ENCODE measurements at regions not wholly inside any gene's neighbourhood (a gene's known extent, or its start where the extent isn't known, plus 50 kb on each side); places are given as distances from the start of the nearest gene placed in this dataset.

DNA sequence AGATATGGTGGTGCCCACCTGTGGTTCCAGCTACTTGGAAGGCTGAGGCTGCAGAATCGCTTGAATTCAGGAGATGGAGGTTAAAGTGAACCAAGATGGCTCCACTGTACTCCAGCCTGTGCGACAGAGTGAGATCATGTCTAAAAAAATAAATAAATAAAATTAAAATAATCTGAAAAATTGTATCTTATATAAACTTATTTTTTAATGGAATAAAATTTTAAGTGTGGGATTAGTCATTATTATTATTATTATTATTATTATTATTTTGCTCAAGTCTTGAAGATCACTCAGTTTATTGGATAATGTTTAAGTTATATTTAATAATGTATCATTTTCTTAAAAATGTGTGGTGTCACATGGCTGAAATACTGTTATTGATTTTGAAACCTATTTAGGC, 688.0 kb upstream of the COX7C start:
- no peak for DNase-seq (ENCODE audit: low read depth)
- no peak overlapping the region for H3K4me3 ChIP-seq (replicated peaks; ENCODE audit: low read depth, low read length)
- TF ChIP-seq, protein P1, sequence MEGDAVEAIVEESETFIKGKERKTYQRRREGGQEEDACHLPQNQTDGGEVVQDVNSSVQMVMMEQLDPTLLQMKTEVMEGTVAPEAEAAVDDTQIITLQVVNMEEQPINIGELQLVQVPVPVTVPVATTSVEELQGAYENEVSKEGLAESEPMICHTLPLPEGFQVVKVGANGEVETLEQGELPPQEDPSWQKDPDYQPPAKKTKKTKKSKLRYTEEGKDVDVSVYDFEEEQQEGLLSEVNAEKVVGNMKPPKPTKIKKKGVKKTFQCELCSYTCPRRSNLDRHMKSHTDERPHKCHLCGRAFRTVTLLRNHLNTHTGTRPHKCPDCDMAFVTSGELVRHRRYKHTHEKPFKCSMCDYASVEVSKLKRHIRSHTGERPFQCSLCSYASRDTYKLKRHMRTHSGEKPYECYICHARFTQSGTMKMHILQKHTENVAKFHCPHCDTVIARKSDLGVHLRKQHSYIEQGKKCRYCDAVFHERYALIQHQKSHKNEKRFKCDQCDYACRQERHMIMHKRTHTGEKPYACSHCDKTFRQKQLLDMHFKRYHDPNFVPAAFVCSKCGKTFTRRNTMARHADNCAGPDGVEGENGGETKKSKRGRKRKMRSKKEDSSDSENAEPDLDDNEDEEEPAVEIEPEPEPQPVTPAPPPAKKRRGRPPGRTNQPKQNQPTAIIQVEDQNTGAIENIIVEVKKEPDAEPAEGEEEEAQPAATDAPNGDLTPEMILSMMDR (IDR thresholded peaks at IDR 0.05; ENCODE audit: low read length, missing control alignments), result no peak

DNA sequence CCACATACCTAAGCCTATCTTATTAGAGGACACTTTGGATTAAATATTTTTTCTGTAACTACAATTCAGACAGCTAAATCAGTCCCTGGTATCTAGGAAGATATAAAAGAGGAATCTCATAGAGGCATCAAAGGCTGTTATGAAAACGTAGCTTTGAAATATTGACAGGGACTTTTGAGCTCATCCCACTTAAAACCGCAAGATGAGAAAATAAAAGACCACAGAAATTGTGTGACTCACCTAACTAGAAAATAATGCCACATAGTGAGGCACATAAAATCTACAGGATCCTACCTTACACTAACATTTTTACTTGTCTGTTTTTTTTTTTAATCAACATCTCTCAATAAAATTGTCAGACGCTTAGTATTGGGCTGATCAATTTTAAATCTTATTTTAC, 686.5 kb upstream of the COX7C start:
- H3K4me3 ChIP-seq (replicated peaks; ENCODE audit: low read depth, low read length), result no peak overlapping the region
- DNase-seq (ENCODE audit: low read depth), result no peak
- TF ChIP-seq, protein P1 (IDR thresholded peaks at IDR 0.05; ENCODE audit: low read length, missing control alignments), result no peak

DNA sequence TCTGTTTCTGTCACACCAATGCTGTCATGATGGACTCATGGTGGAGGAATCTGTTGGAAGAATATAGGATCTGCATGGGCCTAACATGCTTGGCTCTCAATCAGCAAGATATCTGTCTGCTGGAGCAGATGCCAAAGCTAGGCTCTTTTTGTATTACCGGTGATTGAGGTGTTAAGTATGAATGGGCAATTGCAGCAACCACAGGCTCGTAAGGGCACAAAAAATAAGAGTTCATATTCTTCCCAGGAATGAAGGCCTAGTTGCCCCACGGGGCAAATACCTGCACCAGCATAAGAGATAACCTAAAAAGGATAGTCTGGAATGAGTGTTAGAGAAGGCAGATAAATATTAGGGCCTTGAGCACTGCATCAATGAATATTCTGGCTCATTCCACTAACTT, 679.5 kb upstream of the COX7C start:
- no peak for DNase-seq (ENCODE audit: low read depth)
- no peak overlapping the region for H3K4me3 ChIP-seq (replicated peaks; ENCODE audit: low read depth, low read length)
- TF ChIP-seq, protein P1 (IDR thresholded peaks at IDR 0.05; ENCODE audit: low read length, missing control alignments), result no peak

DNA sequence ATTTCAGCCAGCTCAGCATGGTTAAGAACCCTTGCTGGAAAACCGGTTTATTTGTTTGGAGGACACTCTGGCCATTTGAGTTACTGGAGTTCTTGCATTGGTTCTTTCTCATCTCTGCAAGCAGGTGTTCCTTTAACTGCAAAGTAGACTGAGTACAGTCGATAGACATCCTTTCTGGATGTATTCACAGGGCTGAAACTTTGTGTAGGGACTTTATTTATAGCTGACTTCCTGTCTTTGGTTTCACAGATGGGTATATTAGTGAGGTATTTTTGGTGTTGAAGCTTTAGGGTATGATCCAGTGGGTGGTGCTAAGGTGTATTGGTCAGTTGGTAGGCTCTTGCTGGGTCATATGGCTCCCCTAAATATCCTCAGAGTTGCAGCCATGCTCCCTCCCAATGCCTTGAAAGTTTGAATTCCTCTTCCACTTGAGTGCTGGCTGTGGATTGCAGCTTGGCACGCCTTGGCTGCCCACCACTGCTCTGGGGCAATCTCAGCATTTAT, 666.0 kb upstream of the COX7C start:
- TF ChIP-seq, protein P1 (IDR thresholded peaks at IDR 0.05; ENCODE audit: low read length, missing control alignments), result no peak
- no peak for DNase-seq (ENCODE audit: low read depth)
- no peak overlapping the region for H3K4me3 ChIP-seq (replicated peaks; ENCODE audit: low read depth, low read length)

DNA sequence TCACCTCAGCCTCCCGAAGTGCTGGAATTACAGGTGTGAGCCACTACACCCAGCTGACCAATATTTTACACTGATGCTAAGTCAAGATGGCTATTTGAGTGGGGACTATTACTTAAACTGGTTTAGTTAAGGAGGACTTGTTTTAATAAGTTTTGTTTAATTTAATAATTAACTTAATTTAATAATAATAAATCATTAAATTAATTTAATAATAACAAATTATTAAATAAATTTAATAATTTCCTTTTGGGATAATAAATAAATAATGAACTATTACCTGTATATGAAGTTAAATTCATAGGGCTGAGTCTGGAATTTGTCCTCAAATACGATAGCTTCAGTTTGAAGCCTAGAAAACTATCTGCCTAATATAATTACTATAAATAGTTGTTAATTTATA, 665.1 kb upstream of the COX7C start:
- no peak for DNase-seq (ENCODE audit: low read depth)
- H3K4me3 ChIP-seq (replicated peaks; ENCODE audit: low read depth, low read length), result no peak overlapping the region
- TF ChIP-seq, protein P1 (IDR thresholded peaks at IDR 0.05; ENCODE audit: low read length, missing control alignments), result no peak

DNA sequence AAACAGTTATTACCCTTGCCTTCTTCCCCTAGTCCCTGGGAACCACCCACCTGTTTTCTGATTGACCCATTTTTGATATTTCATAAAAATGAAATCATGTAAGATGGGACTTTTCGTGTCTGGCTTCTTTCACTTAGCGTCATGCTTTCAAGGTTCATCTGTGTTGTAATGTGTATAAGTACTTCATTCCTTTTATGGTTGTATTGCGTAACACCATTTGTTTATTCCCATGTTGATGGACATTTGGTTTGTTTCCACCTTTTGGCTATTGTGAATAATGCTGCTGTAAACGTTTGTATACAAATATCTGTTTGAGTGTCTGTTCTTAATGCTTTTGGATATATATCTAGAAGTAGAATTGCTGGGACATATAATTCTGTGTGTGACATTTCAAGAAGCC, 650.1 kb upstream of the COX7C start:
- no peak for DNase-seq (ENCODE audit: low read depth)
- TF ChIP-seq, protein P1 (IDR thresholded peaks at IDR 0.05; ENCODE audit: low read length, missing control alignments), result no peak
- no peak overlapping the region for H3K4me3 ChIP-seq (replicated peaks; ENCODE audit: low read depth, low read length)

DNA sequence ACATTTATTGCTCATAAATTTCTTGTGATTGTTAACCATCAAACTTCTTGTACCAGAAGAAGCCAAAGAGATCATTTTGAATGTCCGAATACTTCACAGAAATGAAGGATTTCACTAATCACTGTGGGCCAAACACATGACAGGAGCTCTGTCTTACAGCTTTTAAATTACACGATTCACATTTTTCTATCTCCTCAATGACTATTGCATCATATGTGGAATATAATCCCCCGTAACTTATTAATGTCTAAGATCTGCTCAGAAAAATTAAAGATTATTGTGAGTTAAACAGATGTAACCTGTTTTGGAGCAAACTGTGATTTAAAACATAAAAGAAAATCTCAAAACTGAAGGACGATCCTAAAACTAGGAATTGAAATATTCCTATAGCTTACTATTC, 645.2 kb upstream of the COX7C start:
- DNase-seq (ENCODE audit: low read depth), result no peak
- no peak overlapping the region for H3K4me3 ChIP-seq (replicated peaks; ENCODE audit: low read depth, low read length)
- TF ChIP-seq, protein P1 (IDR thresholded peaks at IDR 0.05; ENCODE audit: low read length, missing control alignments), result no peak
